ENCODE measurements at regions not wholly inside any gene's neighbourhood (a gene's known extent, or its start where the extent isn't known, plus 50 kb on each side); places are given as distances from the start of the nearest gene placed in this dataset.

DNA sequence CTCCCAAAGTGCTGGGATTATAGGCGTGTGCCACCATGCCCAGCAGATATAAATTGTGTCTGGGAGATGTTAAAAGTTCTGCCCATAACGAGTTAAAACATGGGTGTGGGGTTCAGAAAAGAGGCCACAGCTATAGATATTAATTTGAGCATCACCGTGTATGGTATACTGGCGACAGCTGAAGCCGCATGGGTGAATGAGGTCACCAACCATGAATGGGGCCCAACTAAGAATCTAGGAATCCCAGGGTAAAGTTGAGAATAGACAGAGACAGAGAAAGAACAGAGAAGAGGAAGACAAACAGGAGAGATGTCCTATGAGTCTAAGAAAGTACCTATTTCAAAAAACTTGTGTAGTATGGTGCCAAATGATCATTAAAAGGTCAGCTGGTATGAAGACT lies 50.9 kb downstream of the ILRUN start:
- Histone ChIP-seq H4K91ac (ENCODE audit: insufficient read depth, low read depth, low read length) (no peak overlapping the region), H2BK15ac (ENCODE audit: low read depth, low read length) (no peak overlapping the region), H3K14ac (replicated peaks; ENCODE audit: low read depth, low read length) (no peak overlapping the region), H2BK120ac (ENCODE audit: low read depth, low read length) (no peak overlapping the region), H3K79me1 (ENCODE audit: low read depth in 1 of 2, low read length in 2 of 2) (peaks cover 42 to 68% of the 10 kb centered on the region in 2 experiments), H3K9me1 (ENCODE audit: insufficient read depth, low read length) (peaks cover 9% of the 10 kb centered on the region; the same call in 1 of the 2 replicates), H4K8ac (ENCODE audit: low read depth in 2 of 2, low read length in 2 of 2) (no peak overlapping the region), H2BK20ac (ENCODE audit: low read depth, low read length) (no peak overlapping the region), H3K27ac (ENCODE audit: insufficient read depth, low read length) (no peak overlapping the region), H4K20me1 (ENCODE audit: insufficient read depth, low read length) (peaks cover 8% of the 10 kb centered on the region; the same call in 1 of the 2 replicates), H3K27me3 (ENCODE audit: control insufficient read depth, insufficient read depth, low read length) (no peaks in the 10 kb centered on the region), H4K5ac (ENCODE audit: low read depth, low read length) (no peak overlapping the region), H2AK9ac (replicated peaks; ENCODE audit: low read depth, low read length, poor library complexity) (no peak overlapping the region), H3K9ac (ENCODE audit: low read depth, low read length) (no peak overlapping the region), H3K4me2 (ENCODE audit: low read depth, low read length) (no peak overlapping the region), H3K56ac (ENCODE audit: extremely low read depth, insufficient read depth, low read length) (no peak overlapping the region), H3K4ac (ENCODE audit: low read depth, low read length) (no peak overlapping the region), H3K23ac (ENCODE audit: low read depth, low read length) (no peak overlapping the region), H2BK5ac (ENCODE audit: low read depth, low read length, poor library complexity, severe bottlenecking) (no peak overlapping the region), H3K18ac (ENCODE audit: low read depth, low read length) (no peak overlapping the region), H2AK5ac (ENCODE audit: low read depth, low read length) (no peak overlapping the region), H3K9me3 (ENCODE audit: control insufficient read depth, insufficient read depth, low read length) (no peaks in the 10 kb centered on the region), H2AFZ (replicated peaks; ENCODE audit: low read length, poor library complexity) (no peak overlapping the region), H3K36me3 (ENCODE audit: control insufficient read depth, insufficient read depth, low read length) (peaks cover 9% of the 10 kb centered on the region), H3K4me3 (ENCODE audit: insufficient read depth, low read depth, low read length) (no peak overlapping the region), H3K4me1 (ENCODE audit: control insufficient read depth, insufficient read depth, low read length) (peaks cover 2% of the 10 kb centered on the region; the same call in 1 of the 2 replicates)
- ATAC-seq (ENCODE audit: low read depth) (no peak), DNase-seq (no peak)
- in situ Hi-C loops (cut with MboI; ENCODE audit: low sequenced_read_pairs), result no loop called here
- ChIA-PET CTCF (no interaction called here), POLR2A (ENCODE audit: unreplicated experiment) (no interaction called here)
- intact Hi-C loops (cut with micrococcal nuclease), result no loop called here
- no TSS peak for BruUV-seq (replicated peaks)
- 92% methylated on average over 4 of the region's 5 CpGs; no CpG with 5 or more reads in 1 of the 2 experiments for WGBS, 2 experiments (ENCODE audit: extremely low coverage in 2 of 2, insufficient read length in 1 of 2)
- dilution Hi-C loops (cut with HindIII; ENCODE audit: low sequenced_read_pairs, unreplicated experiment), result no loop called here
- TF ChIP-seq, protein P1, sequence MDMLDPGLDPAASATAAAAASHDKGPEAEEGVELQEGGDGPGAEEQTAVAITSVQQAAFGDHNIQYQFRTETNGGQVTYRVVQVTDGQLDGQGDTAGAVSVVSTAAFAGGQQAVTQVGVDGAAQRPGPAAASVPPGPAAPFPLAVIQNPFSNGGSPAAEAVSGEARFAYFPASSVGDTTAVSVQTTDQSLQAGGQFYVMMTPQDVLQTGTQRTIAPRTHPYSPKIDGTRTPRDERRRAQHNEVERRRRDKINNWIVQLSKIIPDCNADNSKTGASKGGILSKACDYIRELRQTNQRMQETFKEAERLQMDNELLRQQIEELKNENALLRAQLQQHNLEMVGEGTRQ (IDR thresholded peaks at IDR 0.05; ENCODE audit: low read depth, low read length), result no peak
- TF ChIP-seq, protein P2, sequence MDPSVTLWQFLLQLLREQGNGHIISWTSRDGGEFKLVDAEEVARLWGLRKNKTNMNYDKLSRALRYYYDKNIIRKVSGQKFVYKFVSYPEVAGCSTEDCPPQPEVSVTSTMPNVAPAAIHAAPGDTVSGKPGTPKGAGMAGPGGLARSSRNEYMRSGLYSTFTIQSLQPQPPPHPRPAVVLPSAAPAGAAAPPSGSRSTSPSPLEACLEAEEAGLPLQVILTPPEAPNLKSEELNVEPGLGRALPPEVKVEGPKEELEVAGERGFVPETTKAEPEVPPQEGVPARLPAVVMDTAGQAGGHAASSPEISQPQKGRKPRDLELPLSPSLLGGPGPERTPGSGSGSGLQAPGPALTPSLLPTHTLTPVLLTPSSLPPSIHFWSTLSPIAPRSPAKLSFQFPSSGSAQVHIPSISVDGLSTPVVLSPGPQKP (IDR thresholded peaks at IDR 0.05; ENCODE audit: borderline replicate concordance, low read depth, low read length), result no peak
- TF ChIP-seq RAD21 (IDR thresholded peaks at IDR 0.05; ENCODE audit: low read length) (no peak), RCOR1 (IDR thresholded peaks at IDR 0.05; ENCODE audit: insufficient replicate concordance, low read length) (no peak), MAZ (IDR thresholded peaks at IDR 0.05; ENCODE audit: borderline replicate concordance, low read depth, low read length) (no peak), MXI1 (IDR thresholded peaks at IDR 0.05; ENCODE audit: borderline replicate concordance, low read depth, low read length) (no peak), MAFK (IDR thresholded peaks at IDR 0.05; ENCODE audit: low read depth, low read length) (no peak), SMC3 (IDR thresholded peaks at IDR 0.05; ENCODE audit: low read depth, low read length) (no peak), CHD1 (IDR thresholded peaks at IDR 0.05; ENCODE audit: low read depth, low read length) (no peak), CEBPB (IDR thresholded peaks at IDR 0.05; ENCODE audit: low read depth, low read length) (no peak), BHLHE40 (IDR thresholded peaks at IDR 0.05; ENCODE audit: low read depth, low read length) (no peak), POLR2A (IDR thresholded peaks at IDR 0.05; ENCODE audit: low read depth, low read length) (no peak), RFX5 (IDR thresholded peaks at IDR 0.05; ENCODE audit: low read depth, low read length) (no peak), FOS (IDR thresholded peaks at IDR 0.05; ENCODE audit: low read depth, low read length) (no peak)
- TF ChIP-seq, protein P3, sequence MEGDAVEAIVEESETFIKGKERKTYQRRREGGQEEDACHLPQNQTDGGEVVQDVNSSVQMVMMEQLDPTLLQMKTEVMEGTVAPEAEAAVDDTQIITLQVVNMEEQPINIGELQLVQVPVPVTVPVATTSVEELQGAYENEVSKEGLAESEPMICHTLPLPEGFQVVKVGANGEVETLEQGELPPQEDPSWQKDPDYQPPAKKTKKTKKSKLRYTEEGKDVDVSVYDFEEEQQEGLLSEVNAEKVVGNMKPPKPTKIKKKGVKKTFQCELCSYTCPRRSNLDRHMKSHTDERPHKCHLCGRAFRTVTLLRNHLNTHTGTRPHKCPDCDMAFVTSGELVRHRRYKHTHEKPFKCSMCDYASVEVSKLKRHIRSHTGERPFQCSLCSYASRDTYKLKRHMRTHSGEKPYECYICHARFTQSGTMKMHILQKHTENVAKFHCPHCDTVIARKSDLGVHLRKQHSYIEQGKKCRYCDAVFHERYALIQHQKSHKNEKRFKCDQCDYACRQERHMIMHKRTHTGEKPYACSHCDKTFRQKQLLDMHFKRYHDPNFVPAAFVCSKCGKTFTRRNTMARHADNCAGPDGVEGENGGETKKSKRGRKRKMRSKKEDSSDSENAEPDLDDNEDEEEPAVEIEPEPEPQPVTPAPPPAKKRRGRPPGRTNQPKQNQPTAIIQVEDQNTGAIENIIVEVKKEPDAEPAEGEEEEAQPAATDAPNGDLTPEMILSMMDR (conservative IDR thresholded peaks at IDR 0.05; ENCODE audit: low read depth, low read length), result no peak
